HG02678 (cell line): ENCODE measurements at regions not wholly inside any gene's neighbourhood (a gene's known extent, or its start where the extent isn't known, plus 50 kb on each side); places are given as distances from the start of the nearest gene placed in this dataset.

Experiments used
- ATAC-seq: cut with Tn5 transposase; IDR thresholded peaks from one replicate; pipeline ENCODE4 v1.9.1; 2021; ENCODE audit warnings: mild to moderate bottlenecking, moderate library complexity; ENCODE audit not compliant: unreplicated experiment

DNA sequence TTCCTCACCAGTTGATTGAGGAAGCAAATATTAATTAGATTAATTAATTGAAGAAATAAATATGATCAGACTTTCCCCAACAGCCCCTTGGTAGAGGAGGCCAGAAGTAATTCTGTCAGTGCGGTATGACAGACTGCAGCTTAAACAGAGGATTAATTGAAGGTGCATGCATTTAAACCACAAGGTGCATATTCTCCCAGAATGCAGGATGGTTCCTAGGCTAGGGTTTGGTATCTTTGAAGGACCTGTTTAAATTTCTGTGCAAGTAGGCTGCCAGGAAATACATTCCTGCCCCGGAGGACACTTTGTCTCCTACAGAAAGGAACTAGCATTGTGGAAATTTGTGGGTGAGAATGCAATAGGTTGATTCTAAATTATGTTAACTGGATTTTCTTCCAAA, 50.5 kb upstream of the PALM2AKAP2 start:
- no peak for ATAC-seq
